ENCODE measurements at regions not wholly inside any gene's neighbourhood (a gene's known extent, or its start where the extent isn't known, plus 50 kb on each side); places are given as distances from the start of the nearest gene placed in this dataset.

DNA sequence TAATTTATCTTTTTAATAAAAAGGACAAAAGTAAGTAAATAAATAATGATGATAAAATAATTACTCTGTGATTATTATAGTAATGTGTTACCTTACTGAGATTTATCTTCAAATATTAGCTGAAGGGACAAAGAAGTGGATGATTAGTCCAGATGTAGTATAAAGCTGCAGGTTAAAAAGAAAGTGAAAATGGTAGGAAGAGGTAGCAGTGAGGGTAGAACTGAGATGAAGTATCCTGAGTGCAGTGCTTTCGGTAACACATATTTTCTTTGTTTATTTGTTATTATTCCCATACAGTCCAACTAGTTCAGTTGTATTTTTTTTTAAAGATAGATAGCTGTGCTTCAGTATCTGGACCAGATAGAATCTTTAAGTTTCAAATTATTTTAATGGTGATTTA, 1203.5 kb downstream of the NCAM2 start:
- no peak for DNase-seq
- ChIA-PET CTCF (no interaction called here), POLR2A (ENCODE audit: unreplicated experiment) (no interaction called here)
- Histone ChIP-seq H3K27me3 (ENCODE audit: insufficient read depth, low read depth) (no peaks in the 10 kb centered on the region), H3F3A (ENCODE audit: insufficient read depth, low read depth) (no peaks in the 10 kb centered on the region), H3K4me1 (replicated peaks; ENCODE audit: insufficient read depth) (no peaks in the 10 kb centered on the region), H2AFZ (no peak overlapping the region), H3K9me3 (ENCODE audit: insufficient read depth, low read depth) (no peaks in the 10 kb centered on the region), H3K4me2 (no peak overlapping the region), H3K4me3 (no peak overlapping the region), H3K79me2 (ENCODE audit: low read depth) (no peaks in the 10 kb centered on the region), H3K36me3 (ENCODE audit: low read depth) (no peaks in the 10 kb centered on the region), H3K9me2 (ENCODE audit: insufficient read depth) (no peaks in the 10 kb centered on the region), H3K27ac (no peak overlapping the region), H4K20me1 (ENCODE audit: insufficient read depth) (no peaks in the 10 kb centered on the region)
- intact Hi-C loops (cut with micrococcal nuclease; ENCODE audit: unreplicated experiment), result no loop called here
- no peak for TF ChIP-seq EZH2 (IDR thresholded peaks at IDR 0.05; ENCODE audit: low read depth)
- TF ChIP-seq, protein P1, sequence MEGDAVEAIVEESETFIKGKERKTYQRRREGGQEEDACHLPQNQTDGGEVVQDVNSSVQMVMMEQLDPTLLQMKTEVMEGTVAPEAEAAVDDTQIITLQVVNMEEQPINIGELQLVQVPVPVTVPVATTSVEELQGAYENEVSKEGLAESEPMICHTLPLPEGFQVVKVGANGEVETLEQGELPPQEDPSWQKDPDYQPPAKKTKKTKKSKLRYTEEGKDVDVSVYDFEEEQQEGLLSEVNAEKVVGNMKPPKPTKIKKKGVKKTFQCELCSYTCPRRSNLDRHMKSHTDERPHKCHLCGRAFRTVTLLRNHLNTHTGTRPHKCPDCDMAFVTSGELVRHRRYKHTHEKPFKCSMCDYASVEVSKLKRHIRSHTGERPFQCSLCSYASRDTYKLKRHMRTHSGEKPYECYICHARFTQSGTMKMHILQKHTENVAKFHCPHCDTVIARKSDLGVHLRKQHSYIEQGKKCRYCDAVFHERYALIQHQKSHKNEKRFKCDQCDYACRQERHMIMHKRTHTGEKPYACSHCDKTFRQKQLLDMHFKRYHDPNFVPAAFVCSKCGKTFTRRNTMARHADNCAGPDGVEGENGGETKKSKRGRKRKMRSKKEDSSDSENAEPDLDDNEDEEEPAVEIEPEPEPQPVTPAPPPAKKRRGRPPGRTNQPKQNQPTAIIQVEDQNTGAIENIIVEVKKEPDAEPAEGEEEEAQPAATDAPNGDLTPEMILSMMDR (conservative IDR thresholded peaks at IDR 0.05), result no peak
- no TSS peak for BruUV-seq (replicated peaks)

DNA sequence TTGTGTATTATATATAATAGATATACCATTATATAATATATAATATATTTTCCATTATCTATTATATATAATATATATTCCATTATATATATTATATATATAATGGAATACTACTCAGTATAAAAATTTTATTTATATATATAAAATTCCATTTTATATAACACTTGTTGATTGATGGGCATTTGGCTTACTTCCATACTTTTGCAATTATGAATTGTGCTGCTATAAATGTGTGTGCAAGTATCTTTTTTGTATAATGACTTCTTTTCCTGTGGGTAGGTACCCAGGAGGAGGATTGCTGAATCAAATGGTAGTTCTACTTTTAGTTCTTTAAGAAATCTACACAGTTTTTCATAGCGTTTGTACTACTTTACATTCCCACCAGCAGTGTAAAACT, 1211.1 kb downstream of the NCAM2 start:
- intact Hi-C loops (cut with micrococcal nuclease; ENCODE audit: unreplicated experiment), result no loop called here

DNA sequence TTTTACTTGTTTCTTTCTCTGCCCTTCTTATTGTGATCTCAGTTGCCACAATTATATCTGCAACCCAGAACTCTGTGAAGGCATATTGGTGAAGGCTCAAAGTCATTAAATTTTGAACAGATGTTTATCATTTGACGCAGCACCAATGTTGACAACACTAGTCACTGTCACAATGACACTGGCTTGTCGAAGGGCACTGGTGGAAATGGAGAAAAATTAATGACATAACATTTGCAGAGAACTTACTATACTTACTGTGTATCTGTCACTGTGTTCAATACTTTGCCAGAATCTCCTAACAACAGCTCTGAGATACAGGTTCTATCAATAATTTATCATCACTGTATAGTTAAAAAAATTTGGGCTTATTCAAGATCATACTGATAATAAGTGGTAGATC, 1213.7 kb downstream of the NCAM2 start:
- intact Hi-C loops (cut with micrococcal nuclease; ENCODE audit: unreplicated experiment), result no loop called here
- no peak overlapping the region for H2AFZ ChIP-seq
- no peaks in the 10 kb centered on the region for H3K27me3 ChIP-seq (ENCODE audit: insufficient read depth, low read depth)
- POLR2A ChIA-PET (ENCODE audit: unreplicated experiment), result no interaction called here
- H4K20me1 ChIP-seq (ENCODE audit: insufficient read depth), result no peaks in the 10 kb centered on the region
- H3K36me3 ChIP-seq (ENCODE audit: low read depth), result no peaks in the 10 kb centered on the region
- no peaks in the 10 kb centered on the region for H3K9me2 ChIP-seq (ENCODE audit: insufficient read depth)
- H3K9me3 ChIP-seq (ENCODE audit: insufficient read depth, low read depth), result no peaks in the 10 kb centered on the region
- no peak overlapping the region for H3K27ac ChIP-seq
- no peaks in the 10 kb centered on the region for H3K79me2 ChIP-seq (ENCODE audit: low read depth)
- TF ChIP-seq, protein P1 (conservative IDR thresholded peaks at IDR 0.05), result no peak
- CTCF ChIA-PET, result no interaction called here
- H3K4me1 ChIP-seq (replicated peaks; ENCODE audit: insufficient read depth), result no peaks in the 10 kb centered on the region
- no TSS peak for BruUV-seq (replicated peaks)
- no peak for DNase-seq
- H3K4me2 ChIP-seq, result no peak overlapping the region
- H3F3A ChIP-seq (ENCODE audit: insufficient read depth, low read depth), result no peaks in the 10 kb centered on the region
- no peak overlapping the region for H3K4me3 ChIP-seq

More for the DNA sequence above, 1211.1 kb downstream of the NCAM2 start:
- DNase-seq, result no peak
- Histone ChIP-seq H3K4me3 (peak overlapping the region; percentile 56), H3K79me2 (ENCODE audit: low read depth) (no peaks in the 10 kb centered on the region), H3F3A (ENCODE audit: insufficient read depth, low read depth) (no peaks in the 10 kb centered on the region), H3K36me3 (ENCODE audit: low read depth) (no peaks in the 10 kb centered on the region), H3K4me2 (peak overlapping the region; percentile 68), H3K4me1 (replicated peaks; ENCODE audit: insufficient read depth) (no peaks in the 10 kb centered on the region), H3K9me2 (ENCODE audit: insufficient read depth) (no peaks in the 10 kb centered on the region), H3K27ac (no peak overlapping the region), H2AFZ (peak overlapping the region; percentile 81), H4K20me1 (ENCODE audit: insufficient read depth) (no peaks in the 10 kb centered on the region), H3K9me3 (ENCODE audit: insufficient read depth, low read depth) (no peaks in the 10 kb centered on the region), H3K27me3 (ENCODE audit: insufficient read depth, low read depth) (no peaks in the 10 kb centered on the region)
- ChIA-PET POLR2A (ENCODE audit: unreplicated experiment) (no interaction called here), CTCF (no interaction called here)
- no peak for TF ChIP-seq EZH2 (IDR thresholded peaks at IDR 0.05; ENCODE audit: low read depth)
- BruUV-seq (replicated peaks), result no TSS peak

DNA sequence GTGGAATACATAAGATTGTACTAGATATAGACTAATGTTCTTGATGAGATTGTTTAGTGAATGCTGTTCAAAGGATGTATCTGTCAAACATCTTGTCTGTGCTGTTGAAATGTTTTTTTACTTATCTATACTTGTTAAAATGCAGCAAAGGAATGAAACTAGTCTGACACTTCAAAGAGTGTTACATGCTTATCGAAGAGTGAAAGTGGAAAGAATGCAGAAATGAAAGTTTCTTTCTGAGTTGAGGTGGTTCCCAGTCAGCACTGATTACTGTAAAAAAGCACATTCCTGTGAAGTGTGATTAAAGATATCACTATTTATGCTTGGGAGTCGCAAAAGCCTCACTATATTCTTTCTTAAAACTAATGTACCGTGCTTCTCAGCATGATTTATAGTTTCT, 1225.2 kb downstream of the NCAM2 start:
- TF ChIP-seq, protein P1 (conservative IDR thresholded peaks at IDR 0.05), result no peak
- no peak for TF ChIP-seq EZH2 (IDR thresholded peaks at IDR 0.05; ENCODE audit: low read depth)
- intact Hi-C loops (cut with micrococcal nuclease; ENCODE audit: unreplicated experiment), result no loop called here
- Histone ChIP-seq H3K9me2 (ENCODE audit: insufficient read depth) (no peaks in the 10 kb centered on the region), H3K4me1 (replicated peaks; ENCODE audit: insufficient read depth) (no peaks in the 10 kb centered on the region), H3K27me3 (ENCODE audit: insufficient read depth, low read depth) (no peaks in the 10 kb centered on the region), H3K36me3 (ENCODE audit: low read depth) (no peaks in the 10 kb centered on the region), H3K9me3 (ENCODE audit: insufficient read depth, low read depth) (no peaks in the 10 kb centered on the region), H3K79me2 (ENCODE audit: low read depth) (no peaks in the 10 kb centered on the region), H3K4me3 (no peak overlapping the region), H4K20me1 (ENCODE audit: insufficient read depth) (no peaks in the 10 kb centered on the region), H2AFZ (no peak overlapping the region), H3K4me2 (no peak overlapping the region), H3F3A (ENCODE audit: insufficient read depth, low read depth) (no peaks in the 10 kb centered on the region), H3K27ac (no peak overlapping the region)
- no peak for DNase-seq
- POLR2A ChIA-PET (ENCODE audit: unreplicated experiment), result no interaction called here
- BruUV-seq (replicated peaks), result no TSS peak
- CTCF ChIA-PET, result no interaction called here
